IMR-90 (cell line): ENCODE measurements at regions not wholly inside any gene's neighbourhood (a gene's known extent, or its start where the extent isn't known, plus 50 kb on each side); places are given as distances from the start of the nearest gene placed in this dataset.
"Not testable (repeated sequence)": the region's sequence is repeated elsewhere in the genome, so short reads cannot be mapped to it uniquely, and the experiment has no call there.

ENCODE experiments used
- ELK1 ChIP-seq: fragments of 150-350 bp; IDR thresholded peaks from 2 replicates; pipeline ENCODE4 v1.6.1; 2016; ENCODE audit warnings: low read depth, mild to moderate bottlenecking, low read length, moderate library complexity, borderline replicate concordance
- FOS ChIP-seq: fragments of 150-350 bp; IDR thresholded peaks from 2 replicates; pipeline ENCODE4 v1.6.1; 2016; ENCODE audit warnings: low read depth, low read length
- MAFK ChIP-seq: IDR thresholded peaks from 2 replicates; pipeline ENCODE4 v1.6.1; 2012; ENCODE audit warnings: low read depth, low read length, improper control_type of control experiment
- MAZ ChIP-seq: IDR thresholded peaks from 2 replicates; pipeline ENCODE4 v1.6.1; 2012; ENCODE audit warnings: low read depth, mild to moderate bottlenecking, low read length, improper control_type of control experiment, moderate library complexity, borderline replicate concordance
- MXI1 ChIP-seq: IDR thresholded peaks from 2 replicates; pipeline ENCODE4 v1.6.1; 2012; ENCODE audit warnings: low read depth, mild to moderate bottlenecking, low read length, moderate library complexity, borderline replicate concordance
- NFE2L2 ChIP-seq: fragments of 150-350 bp; IDR thresholded peaks from 2 replicates; pipeline ENCODE4 v1.6.1; 2016; ENCODE audit warnings: low read depth, mild to moderate bottlenecking, low read length
- POLR2A ChIP-seq: IDR thresholded peaks from 2 replicates; pipeline ENCODE4 v1.6.1; 2012; ENCODE audit warnings: mild to moderate bottlenecking, low read depth, low read length
- RCOR1 ChIP-seq: IDR thresholded peaks from 2 replicates; pipeline ENCODE4 v1.6.1; 2012; ENCODE audit warnings: mild to moderate bottlenecking, low read length, improper control_type of control experiment; ENCODE audit not compliant: insufficient replicate concordance
- RFX5 ChIP-seq: IDR thresholded peaks from 2 replicates; pipeline ENCODE4 v1.8.0; 2012; ENCODE audit warnings: low read depth, mild to moderate bottlenecking, low read length, moderate library complexity
- SMC3 ChIP-seq: fragments of 150-350 bp; IDR thresholded peaks from 2 replicates; pipeline ENCODE4 v1.6.1; 2016; ENCODE audit warnings: low read depth, mild to moderate bottlenecking, antibody characterized with exemption, low read length, moderate library complexity
- USF2 ChIP-seq: fragments of 150-350 bp; IDR thresholded peaks from 2 replicates; pipeline ENCODE4 v1.6.1; 2017; ENCODE audit warnings: mild to moderate bottlenecking, antibody characterized with exemption, low read length, low read depth
- TF ChIP-seq, protein P1 (sequence below): conservative IDR thresholded peaks from 2 replicates; pipeline ENCODE4 v1.5.1; 2012; ENCODE audit warnings: mild to moderate bottlenecking, low read depth, low read length, improper control_type of control experiment

- TF ChIP-seq, protein P1, sequence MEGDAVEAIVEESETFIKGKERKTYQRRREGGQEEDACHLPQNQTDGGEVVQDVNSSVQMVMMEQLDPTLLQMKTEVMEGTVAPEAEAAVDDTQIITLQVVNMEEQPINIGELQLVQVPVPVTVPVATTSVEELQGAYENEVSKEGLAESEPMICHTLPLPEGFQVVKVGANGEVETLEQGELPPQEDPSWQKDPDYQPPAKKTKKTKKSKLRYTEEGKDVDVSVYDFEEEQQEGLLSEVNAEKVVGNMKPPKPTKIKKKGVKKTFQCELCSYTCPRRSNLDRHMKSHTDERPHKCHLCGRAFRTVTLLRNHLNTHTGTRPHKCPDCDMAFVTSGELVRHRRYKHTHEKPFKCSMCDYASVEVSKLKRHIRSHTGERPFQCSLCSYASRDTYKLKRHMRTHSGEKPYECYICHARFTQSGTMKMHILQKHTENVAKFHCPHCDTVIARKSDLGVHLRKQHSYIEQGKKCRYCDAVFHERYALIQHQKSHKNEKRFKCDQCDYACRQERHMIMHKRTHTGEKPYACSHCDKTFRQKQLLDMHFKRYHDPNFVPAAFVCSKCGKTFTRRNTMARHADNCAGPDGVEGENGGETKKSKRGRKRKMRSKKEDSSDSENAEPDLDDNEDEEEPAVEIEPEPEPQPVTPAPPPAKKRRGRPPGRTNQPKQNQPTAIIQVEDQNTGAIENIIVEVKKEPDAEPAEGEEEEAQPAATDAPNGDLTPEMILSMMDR: not testable (repeated sequence)
- TF ChIP-seq POLR2A, MAFK, ELK1, MXI1, RCOR1, FOS, NFE2L2, RFX5, USF2, SMC3, MAZ: not testable (repeated sequence)
Observed at GRCh38 chrX:137934887-137935286, 369.0 kb downstream of the ZIC3 start.
